ENCODE measurements at regions not wholly inside any gene's neighbourhood (a gene's known extent, or its start where the extent isn't known, plus 50 kb on each side); places are given as distances from the start of the nearest gene placed in this dataset.
"Not testable (repeated sequence)": the region's sequence is repeated elsewhere in the genome, so short reads cannot be mapped to it uniquely, and the experiment has no call there.

DNA sequence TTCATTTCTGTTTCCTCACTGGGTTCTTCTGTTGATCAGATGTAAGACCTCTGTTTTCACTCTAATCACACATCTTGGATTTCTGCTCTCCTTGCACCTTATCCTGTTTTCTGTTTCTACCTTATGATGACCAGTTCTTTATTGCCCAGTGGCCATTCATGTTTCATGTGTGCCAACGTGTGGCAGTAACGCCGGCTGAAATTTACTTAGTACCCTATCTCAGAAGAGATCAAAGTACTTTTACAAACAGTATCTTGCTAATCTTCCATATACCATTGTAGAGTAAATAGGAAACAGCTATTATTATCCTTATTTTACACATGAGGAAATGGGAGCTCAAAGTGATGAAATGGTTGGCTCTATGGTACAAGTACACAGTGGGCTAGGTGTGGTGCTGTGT, 74.0 kb downstream of the GATA3 start:
- DNase-seq (ENCODE audit: low read depth in 2 of 2), result no peak

DNA sequence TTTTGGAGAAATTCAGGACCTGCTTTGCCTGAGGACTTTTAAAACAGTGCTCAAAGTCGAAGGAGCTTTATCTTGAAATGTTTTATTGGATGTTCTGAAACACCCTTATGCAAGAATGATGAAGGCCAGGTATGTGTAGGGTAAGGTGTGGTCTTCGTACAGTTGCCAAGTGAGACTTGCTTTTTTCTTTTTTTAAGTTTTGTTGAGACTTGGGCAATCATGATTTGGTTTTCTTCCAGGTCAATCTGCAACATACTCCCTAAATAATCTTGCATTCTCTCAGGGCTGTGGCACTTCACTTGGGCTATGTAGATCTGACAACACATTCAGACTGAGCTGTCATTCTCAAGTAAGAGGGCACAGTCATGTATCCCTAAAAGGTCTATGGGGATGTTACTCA, 75.0 kb downstream of the GATA3 start:
- no peak for DNase-seq (ENCODE audit: low read depth in 2 of 2)

DNA sequence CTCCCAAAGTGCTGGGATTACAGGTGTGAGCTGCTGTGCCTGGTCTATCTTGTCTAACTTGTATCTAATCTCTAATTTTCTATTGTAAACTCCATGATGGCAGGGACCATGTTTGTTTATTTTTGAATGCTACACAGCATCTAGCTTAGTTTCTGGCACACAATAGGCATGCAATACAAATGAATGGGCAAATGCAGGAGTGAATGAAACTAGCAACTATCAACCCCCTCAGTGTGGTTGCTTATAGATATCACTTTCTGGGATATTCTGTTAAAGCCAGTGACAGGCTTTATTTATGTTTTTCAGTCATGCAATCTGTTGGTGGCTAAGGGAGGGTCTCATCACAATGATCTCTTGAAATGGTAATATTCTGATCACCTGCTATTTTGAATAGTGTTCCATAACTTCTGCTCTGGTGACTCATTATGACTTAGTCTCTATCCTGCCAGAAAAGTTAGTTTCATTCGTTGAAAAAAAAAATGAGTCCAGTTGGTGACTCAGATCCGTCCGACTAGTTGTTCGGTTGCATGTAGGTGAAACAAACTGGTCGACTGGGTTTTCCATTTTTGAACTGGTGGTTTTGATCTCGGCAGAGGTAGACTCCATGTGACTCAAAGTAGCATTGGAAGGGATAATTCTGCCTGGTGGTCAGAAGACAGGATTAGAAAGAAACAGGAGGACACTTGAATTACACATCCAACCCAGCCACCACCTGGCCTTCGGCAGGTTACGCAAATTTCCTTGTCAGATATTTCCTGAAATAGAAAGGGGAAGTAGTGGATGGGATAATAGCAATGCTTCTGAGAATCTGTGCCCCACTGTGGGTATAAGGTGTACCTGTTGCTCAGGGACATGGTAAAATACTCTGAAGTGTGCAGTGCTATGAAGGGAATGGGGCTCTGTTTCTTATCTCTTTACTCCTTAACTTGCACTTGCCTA, 76.8 kb downstream of the GATA3 start:
- DNase-seq (ENCODE audit: low read depth in 2 of 2), result no peak

DNA sequence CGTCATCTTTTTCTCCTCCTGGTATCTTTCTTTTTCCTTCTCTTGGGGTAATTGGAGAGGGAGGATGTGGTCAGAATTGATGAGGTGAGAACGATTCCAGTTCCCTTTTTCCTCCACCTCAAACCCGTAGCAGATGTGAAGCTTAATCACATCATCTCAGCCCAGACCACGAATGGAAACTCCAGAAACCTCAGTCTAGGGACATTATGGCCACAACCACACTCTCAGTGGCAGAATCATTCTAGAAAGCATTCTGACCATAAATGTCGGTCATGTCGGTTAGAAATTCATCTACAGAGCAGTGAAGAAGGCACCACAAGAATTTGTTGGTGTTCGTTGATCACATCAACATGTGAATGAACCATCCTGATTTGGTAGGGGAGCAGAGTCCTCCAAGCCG, 78.7 kb downstream of the GATA3 start:
- no peak for DNase-seq (ENCODE audit: low read depth in 2 of 2)

DNA sequence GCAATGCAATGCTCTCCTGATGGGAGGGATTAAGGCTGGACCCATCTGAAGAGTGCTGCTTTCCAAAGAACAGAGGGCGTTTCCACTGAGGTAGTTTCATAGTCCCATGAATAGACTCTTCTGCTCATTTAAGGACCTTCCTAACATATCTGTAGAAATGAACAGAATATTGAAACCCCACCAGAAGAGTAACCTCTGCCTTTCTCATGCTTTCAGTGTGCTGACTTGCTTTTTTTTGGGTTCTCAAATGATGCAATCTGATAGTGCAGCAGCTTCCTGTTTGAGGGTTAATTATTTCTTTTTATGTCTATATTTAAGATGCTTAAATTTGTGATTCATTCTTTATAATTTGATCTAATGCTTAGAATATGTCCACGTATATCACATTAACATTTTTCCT, 82.2 kb downstream of the GATA3 start:
- no peak for DNase-seq (ENCODE audit: low read depth in 2 of 2)

DNA sequence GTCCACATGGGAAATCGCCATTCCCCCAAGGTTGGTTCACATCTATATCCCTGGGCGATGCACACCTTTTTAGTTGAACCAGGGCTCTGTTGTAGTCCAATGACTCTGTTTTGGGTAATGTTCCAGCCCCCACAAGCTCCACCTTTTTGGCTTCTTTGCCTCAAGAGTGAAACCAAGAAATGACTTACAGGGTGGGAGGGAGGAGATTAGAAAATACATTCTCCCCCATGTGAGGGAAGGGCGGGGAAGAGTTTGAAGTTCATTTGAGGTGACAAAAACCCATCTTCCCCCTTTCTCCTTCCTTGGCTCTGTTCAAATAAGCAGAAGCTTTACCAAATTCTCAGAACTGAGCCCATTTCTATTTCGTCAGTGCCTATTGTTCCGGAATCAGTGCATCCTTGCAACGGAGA, 82.8 kb downstream of the GATA3 start:
- peak in 1 of 2 donors; percentile 19 for DNase-seq (ENCODE audit: low read depth in 2 of 2)

DNA sequence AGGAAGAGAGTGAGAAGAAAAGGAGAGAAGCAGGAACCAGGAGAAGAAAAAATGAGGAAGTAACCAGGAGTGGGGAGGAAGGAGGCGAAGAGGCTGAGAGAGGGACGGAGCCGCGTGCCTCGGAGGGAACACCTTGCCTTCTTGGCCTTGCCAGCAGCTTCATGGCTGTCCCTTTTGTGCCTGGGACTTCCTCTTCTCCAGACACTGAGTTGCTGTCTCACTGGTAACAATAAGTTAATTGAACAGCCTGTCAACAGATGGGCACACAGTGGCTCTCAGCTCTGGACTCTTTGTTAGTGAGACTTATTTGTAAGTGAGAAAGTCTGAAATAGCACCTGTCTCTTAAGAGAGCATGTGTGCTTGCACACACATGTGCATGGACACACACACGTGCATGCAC, 83.2 kb downstream of the GATA3 start:
- DNase-seq (ENCODE audit: low read depth in 2 of 2), result no peak

DNA sequence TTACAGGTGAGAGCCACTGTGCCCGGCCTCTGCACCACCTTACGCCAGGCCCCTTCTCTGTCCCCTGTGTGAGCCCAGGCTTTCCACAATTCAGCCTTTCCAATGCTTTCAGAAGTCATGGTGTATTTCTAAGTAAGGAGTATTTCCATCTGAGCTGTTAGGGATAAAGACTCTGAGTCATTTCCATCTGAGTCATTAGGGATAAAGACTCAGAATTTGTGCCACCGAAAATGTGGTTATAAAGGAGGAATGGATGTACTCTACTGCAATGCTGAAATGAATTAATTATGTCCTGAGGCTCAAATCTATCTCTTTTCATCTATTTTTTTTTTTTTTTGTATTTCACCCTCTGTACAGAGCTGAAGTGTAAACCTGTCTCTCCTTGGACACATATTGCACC, 84.0 kb downstream of the GATA3 start:
- no peak for DNase-seq (ENCODE audit: low read depth in 2 of 2)

DNA sequence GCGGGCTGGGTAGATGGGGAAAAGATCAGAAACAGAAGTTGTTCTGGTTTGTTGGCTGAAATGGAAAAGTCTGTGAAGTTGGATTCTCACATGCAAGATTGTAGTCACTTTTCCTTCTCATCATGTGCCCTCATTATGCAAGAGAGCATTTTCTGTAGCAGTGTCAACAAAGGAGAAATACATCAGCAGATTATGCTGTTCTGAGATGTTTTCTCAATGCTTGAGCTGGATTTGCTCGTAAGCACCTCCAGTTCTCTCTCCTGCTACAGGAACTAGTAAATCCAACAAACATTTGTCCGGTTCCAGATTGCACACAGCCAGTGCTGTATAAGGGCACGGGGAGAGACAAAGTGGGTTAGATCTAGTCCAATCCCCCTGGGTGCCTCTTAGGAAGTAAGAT, 90.0 kb downstream of the GATA3 start:
- no peak for DNase-seq (ENCODE audit: low read depth in 2 of 2)

DNA sequence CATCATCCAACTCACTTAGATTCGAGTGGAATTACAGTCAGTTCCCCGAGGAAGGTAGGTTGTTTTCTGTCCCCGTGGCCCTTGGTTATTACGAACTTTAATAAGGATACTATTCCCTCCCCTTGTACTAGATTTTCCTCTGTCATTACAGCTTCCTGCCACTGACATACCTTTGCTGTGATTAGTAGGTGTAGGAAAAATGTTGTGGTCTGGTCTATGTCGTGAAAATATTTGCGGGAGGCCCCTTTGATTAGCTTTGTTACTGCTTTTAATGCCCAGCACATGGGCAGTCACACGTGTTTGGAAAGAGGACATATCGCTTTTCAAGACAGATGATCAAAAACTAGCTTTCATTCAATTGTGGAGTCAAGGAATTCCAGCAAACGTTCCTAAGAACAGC, 92.2 kb downstream of the GATA3 start:
- no peak for DNase-seq (ENCODE audit: low read depth in 2 of 2)

DNA sequence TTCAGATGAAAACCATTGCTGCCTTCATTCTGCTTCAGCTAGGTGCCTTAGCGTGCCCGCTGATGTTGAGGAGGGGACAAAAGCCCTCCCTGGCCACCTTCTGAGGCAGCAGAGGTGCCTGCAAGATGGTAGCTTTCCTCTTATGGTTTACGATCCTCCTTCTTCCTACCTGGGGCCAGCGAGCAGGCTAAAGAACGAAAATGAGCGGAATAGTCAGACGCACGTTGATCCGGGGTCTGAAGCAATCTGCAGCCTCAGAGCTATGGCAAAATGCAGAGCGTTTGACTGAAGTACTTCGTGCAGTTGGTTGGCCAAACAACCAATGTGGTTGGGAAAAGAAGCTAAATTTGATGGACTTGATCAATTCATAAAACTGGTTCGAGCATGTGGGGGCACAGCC, 95.5 kb downstream of the GATA3 start:
- no peak for DNase-seq (ENCODE audit: low read depth in 2 of 2)

DNA sequence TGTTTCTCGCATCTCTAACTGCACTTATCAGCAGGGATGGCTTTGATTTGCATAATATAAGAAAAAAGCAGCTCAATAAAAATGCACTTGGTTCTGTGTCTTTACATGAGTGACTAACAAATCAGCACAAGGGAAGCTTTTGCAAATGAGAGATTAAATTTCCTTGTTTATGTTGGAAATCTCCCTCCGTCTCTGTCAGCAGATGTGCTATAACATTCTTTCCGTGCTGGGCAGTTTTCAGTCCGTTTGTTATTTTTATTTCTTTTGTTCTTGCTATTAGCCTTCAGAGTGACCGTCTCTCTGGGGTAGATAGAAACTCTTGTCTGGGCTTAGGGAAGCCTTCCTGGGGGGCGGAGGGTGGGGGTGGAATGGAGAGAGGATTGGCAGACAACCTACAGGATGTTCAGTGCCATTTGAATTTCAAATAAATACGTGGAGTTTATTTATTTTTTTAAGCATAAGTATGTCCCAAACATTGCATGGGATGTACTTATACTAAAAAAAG, 96.0 kb downstream of the GATA3 start:
- DNase-seq (ENCODE audit: low read depth in 2 of 2), result no peak

DNA sequence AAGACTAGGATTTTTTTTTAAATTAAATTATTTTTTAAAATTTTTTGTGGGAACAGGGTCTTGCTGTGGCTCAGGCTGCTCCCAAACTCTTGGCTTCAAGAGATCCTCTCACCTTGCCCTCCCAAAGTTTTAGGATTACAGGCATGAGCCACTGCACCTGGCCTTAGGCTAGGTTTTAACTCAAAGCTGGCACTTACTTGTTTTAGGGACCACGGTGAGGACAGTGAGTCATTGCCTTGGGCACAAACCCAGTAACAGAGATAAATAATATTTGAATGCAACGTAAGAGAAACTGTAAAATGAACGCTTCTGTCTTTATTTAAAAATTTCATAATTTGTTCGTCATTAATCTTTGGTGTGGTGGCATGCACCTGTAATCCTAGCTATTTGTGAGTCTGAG, 96.6 kb downstream of the GATA3 start:
- DNase-seq (ENCODE audit: low read depth in 2 of 2), result no peak

DNA sequence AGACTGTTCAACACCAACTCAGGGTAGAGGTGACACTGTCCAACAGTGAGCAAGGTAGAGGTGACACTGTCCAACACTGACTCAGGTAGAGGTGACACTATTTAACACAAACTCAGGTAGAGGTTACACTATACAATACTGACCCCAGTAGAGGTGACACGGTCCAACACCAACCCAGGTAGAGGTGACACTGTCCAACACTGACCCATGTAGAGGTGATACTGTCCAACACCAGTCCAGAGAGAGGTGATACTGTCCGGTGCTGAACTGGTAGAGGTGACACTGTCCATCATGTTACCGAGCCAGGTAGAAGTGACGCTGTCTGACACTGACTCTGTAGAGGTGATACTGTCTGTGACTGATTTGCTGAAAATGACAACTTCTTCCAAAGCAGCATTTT, 102.4 kb downstream of the GATA3 start:
- DNase-seq (ENCODE audit: low read depth in 2 of 2), result no peak

DNA sequence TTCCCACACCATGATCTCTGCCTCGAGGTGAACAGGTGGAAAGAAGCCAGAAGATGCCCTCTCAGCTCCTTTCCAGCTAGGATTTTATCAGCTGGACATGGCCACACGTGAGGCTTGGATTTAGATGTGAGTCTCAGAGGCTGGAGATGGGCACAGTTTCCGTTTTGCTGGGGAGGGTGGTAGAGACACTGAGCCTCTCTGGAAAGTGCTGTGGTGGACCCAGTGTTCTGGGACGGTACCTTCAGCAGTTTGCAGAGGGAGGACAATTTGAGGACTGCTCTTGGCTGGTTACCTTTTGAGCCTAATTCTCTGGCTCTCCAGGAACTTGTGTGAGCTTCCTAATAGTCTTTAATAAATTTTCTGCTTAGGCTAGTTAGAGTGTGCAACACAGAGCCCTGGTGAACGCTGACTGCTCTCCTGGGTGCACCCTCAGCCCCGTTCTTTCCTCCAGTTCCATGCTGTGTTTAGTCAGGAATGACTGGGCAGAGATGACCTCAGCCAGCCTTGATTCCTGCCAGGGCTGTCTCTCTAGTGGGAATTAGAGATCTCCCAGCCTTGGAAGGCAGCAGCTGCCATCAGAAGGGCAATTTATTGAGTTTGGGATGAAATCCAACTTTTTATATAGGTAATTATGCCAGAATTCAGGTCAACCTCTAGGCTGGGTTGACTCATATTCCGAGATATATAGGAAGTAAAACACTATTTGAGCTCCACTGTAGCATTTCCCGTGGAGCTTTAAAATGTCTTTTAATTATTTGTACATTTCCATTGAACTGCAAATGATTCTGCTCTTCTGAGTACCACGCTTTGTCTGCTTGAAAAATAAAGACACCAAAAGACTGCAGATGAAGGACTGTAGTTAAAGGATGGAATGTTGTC, 103.9 kb downstream of the GATA3 start:
- DNase-seq (ENCODE audit: low read depth in 2 of 2), result no peak

DNA sequence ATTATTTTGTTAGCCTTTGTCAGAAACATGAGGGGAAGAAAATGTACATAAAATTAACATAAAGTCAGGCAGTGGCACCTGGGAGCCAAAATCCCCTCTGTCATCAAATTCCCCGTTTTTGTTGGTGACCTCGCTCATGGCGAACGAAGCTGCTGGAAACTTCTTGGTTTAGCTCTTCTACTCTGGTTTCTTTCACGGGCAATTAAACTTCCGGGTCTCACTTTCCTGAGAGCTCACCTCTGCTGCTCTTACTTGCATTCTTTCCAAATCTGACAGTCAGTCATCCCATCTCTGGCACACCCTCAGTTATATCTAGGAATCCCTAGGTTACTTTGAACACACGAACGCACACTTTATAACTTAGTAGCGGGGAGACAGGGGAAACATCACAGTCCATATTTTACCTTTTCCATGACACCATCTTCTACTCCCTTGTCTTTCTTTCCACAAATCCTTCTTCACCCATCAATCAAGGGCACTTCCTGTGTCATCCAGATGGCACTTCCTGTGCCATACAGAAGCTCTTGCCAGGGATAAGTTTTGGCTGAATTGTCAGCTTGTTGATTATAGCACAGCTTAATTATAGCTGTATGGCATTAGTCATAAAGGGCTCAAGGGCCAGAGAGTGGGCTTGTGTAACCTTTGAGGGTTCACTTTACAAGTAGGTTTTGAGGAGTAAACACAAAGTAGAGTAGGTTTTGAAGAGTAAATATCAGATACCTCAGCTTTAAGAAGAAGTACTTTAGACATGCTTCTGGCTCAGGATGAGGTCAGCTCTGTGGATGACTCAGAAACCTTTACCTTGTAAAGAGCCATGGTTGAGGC, 105.1 kb downstream of the GATA3 start:
- no peak for DNase-seq (ENCODE audit: low read depth in 2 of 2)

DNA sequence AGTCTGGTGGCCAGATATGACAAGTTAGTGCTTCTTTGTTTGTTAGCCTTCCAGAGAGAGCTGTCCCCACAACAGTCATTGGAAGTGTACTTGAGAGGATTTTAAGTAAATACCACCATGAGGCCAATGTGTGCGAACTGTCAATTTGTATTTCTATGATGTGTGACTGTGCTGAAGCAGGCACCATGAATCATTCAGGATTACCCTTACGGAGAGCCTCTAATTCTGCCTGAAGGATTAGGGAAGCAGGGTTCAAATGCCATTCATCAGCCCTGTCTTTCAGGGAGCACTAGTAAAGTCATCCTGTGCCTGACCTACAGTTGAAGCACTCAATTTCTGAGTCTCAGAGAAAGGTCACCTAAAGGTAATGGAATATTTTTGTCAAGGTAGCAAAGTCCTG, 109.3 kb downstream of the GATA3 start:
- DNase-seq (ENCODE audit: low read depth in 2 of 2), result no peak

DNA sequence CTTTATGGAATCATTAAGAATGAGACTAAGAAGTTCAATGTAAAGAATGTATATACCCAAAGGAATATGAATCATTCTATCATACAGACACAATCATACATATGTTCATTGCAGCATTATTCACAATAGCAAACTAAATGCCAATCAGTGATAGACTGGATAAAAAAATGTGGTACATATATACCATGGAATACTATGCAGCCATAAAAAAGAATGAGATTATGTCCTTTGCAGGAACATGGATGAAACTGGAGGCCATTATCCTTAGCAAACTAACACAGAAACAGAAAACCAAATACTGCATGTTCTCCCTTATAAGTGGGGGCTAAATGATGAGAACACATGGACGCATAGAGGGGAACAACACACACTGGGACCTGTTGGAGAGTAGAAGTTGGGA, 110.2 kb downstream of the GATA3 start:
- not testable (repeated sequence) for DNase-seq (ENCODE audit: low read depth in 2 of 2)

DNA sequence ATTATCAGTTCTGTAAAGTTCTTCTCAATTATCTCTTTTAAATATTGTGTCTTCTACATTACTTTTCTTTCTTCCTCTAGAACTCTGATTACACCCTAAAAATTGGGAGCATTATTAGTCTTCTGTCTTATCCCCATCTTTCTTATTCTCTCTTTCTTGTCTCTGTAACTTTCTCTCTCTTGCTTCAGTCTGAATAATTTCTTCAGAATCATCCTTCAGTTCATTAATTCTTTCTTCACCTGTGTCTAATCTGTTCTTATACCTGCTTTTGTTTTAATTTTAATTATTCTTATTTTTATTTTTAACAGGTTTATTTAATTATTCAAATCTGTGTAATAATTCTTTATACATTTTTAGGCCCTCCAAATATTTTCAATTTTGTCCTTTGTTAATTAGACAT, 114.3 kb downstream of the GATA3 start:
- DNase-seq (ENCODE audit: low read depth in 2 of 2), result no peak

DNA sequence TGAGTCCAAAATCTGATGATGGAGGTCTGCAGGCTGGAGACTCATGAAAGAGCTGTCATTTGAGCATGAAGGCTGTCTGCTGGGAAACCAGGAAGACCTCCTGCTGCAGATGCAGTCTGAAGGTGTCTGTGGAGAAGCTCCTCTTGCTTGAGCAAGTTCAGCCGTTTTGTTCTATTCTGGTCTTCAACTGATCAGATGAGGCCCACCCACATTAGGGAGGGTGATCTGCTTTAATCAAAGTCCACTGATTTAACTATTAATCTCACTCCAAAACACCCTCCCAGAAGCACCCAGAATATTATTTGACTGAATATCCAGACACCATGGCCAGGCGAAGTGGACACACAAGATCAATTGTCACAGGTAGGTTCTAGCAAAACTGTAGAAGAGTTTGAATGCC, 116.5 kb downstream of the GATA3 start:
- DNase-seq (ENCODE audit: low read depth in 2 of 2), result no peak

DNA sequence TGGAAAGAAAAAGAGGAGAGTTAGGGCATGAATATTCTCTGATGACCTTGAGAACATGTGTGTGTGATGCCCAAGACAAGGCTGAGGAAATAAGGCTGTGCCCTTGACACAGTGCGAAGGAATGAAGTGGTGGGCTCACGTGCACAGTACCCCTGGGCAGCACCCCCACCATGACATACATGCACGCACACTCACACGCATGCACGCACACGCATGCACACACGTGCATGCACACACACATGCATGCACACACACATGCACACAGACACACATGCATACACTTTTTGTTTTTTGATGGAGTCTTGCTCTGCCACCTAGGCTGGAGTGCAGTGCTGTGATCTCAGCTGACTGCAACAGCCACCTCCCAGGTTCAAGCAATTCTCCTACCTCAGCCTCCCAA, 118.1 kb downstream of the GATA3 start:
- no peak for DNase-seq (ENCODE audit: low read depth in 2 of 2)
